Pancreas (tissue), 10 donors: ENCODE measurements at regions not wholly inside any gene's neighbourhood (a gene's known extent, or its start where the extent isn't known, plus 50 kb on each side); places are given as distances from the start of the nearest gene placed in this dataset.
"Not testable (repeated sequence)": the region's sequence is repeated elsewhere in the genome, so short reads cannot be mapped to it uniquely, and the experiment has no call there.

Experiments used
- ATAC-seq, 4 donors: fragments of 200-7000 bp; cut with Tn5 transposase; one replicate each; pipeline versions ENCODE4 v1.8.0 to v1.9.1; 2020; ENCODE audit warnings: mild to moderate bottlenecking in 4 of 4, moderate library complexity in 4 of 4
- DNase-seq, 6 donors: peaks; one replicate each; pipeline ENCODE4 v3.0.0-alpha.2; 2020
- FAIRE-seq: peaks from 2 replicates; lab custom pipeline; 2012; peaks lifted over from hg19 to GRCh38; lab: Jason Lieb, UNC
- H3K27ac ChIP-seq, 4 donors: fragments of 200-600 bp; sonication (generic); 1 replicate in 3 of 4; 2 replicates in 1 of 4; pipeline versions ENCODE4 v1.5.0 to v1.8.0; 2020
- H3K27me3 ChIP-seq, 4 donors: fragments of 200-600 bp; one replicate each; pipeline ENCODE4 v1.8.0; 2021
- H3K36me3 ChIP-seq, 3 donors: fragments of 200-600 bp; sonication (generic) in 1 of 3; one replicate each; pipeline versions ENCODE4 v1.5.0 to v1.8.0; 2020 to 2021
- H3K4me1 ChIP-seq, 3 donors: fragments of 200-600 bp; one replicate each; pipeline ENCODE4 v1.8.0; 2021
- H3K4me3 ChIP-seq, 4 donors: fragments of 200-600 bp; sonication (generic) in 2 of 4; one replicate each; pipeline versions ENCODE4 v1.5.0 to v1.8.0; 2020 to 2021
- H3K9me3 ChIP-seq, 4 donors: fragments of 200-600 bp; one replicate each; pipeline ENCODE4 v1.8.0; 2021
- WGBS, 2 donors: extraction: QIAGEN DNeasy Blood & Tissue Kit; methylation state at CpG; one replicate each; pipeline ENCODE4 v1.1.7; 2013; 5-methylcytosine and 5-hydroxymethylcytosine counted together
- intact Hi-C, 3 donors: fragments of 100-400 bp; cut with DNase I; formaldehyde crosslinking; loops; one replicate each; pipeline versions ENCODE4 v1.11.1 to v1.14.2; 2022
- TF ChIP-seq, protein P1 (sequence below), 4 donors: fragments of 200-600 bp; sonication (generic) in 3 of 4; IDR thresholded peaks; one replicate each; pipeline versions ENCODE4 v1.5.0 to v1.8.0; 2021; ENCODE audit warnings: antibody characterized with exemption in 4 of 4
- donor health status: healthy with polysubstance abuse.
- donor health status: DM: no; HTN: no; CAD: no; lungs with moderate emphysema.
- donor health status: DM: no; HTN: no; CAD: no.
- donor health status: control.
- donor health status: control.
- donor health status: Bipolar disorder and iron deficiency.
- donor health status: DM: yes; HTN: yes; CAD: no.
- donor health status: DM: no; HTN: no; CAD: no.
- donor health status: DM: no; HTN: no; CAD: no.
- donor health status: DM: yes; HTN: yes; CAD: no.

- FAIRE-seq (no peak), DNase-seq (no peak), ATAC-seq (no peak)
- Histone ChIP-seq H3K27ac (no peak overlapping the region), H3K4me3 (no peak overlapping the region), H3K36me3 (no peaks in the 10 kb centered on the region), H3K9me3 (no peaks in the 10 kb centered on the region), H3K4me1 (no peaks in the 10 kb centered on the region), H3K27me3 (peaks cover 0 to 5% (median 0%) of the 10 kb centered on the region in 4 donors)
- intact Hi-C loops, result no loop called here
- TF ChIP-seq, protein P1, sequence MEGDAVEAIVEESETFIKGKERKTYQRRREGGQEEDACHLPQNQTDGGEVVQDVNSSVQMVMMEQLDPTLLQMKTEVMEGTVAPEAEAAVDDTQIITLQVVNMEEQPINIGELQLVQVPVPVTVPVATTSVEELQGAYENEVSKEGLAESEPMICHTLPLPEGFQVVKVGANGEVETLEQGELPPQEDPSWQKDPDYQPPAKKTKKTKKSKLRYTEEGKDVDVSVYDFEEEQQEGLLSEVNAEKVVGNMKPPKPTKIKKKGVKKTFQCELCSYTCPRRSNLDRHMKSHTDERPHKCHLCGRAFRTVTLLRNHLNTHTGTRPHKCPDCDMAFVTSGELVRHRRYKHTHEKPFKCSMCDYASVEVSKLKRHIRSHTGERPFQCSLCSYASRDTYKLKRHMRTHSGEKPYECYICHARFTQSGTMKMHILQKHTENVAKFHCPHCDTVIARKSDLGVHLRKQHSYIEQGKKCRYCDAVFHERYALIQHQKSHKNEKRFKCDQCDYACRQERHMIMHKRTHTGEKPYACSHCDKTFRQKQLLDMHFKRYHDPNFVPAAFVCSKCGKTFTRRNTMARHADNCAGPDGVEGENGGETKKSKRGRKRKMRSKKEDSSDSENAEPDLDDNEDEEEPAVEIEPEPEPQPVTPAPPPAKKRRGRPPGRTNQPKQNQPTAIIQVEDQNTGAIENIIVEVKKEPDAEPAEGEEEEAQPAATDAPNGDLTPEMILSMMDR (IDR thresholded peaks at IDR 0.05), result no peak
- 58 to 81% methylated on average over 2 of the region's 2 CpGs for WGBS, 2 donors
These were observed 168.7 kb upstream of the TENM4 start for GRCh38 chr11:79609511-79609910.

DNA sequence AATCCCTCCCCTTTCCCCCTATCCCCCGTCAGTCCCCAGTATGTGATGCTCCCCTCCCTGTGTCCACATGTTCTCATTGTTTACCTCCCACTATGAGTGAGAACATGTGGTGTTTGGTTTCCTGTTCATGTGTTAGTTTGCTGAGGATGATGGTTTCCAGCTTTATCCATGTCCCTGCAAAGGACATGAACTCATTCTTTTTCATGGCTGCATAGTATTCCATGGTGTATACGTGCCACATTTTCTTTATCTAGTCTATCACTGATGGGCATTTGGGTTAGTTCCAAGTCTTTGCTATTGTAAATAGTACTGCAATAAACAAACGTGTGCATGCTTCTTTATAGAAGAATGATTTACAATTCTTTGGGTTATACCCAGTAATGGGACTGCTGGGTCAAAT is 165.6 kb upstream of the TENM4 start:
- H3K4me3 ChIP-seq, ATAC-seq, H3K36me3 ChIP-seq, H3K27ac ChIP-seq, intact Hi-C loops, FAIRE-seq, DNase-seq, H3K9me3 ChIP-seq, H3K27me3 ChIP-seq, H3K4me1 ChIP-seq: not testable (repeated sequence)
- 62 to 70% methylated on average over 3 of the region's 3 CpGs for WGBS, 2 donors

- H3K36me3 ChIP-seq, result no peaks in the 10 kb centered on the region
- TF ChIP-seq, protein P1 (IDR thresholded peaks at IDR 0.05), result no peak
- WGBS, 2 donors, result 59 to 63% methylated on average over 12 of the region's 12 CpGs
- no peak for FAIRE-seq
- intact Hi-C loops, result loop anchor here in 1 of 3 donors (5.0 kb wide), 1 partner anchor 837 kb away; no protein-coding TSS in a partner anchor
- H3K27ac ChIP-seq, result no peak overlapping the region
- no peak for DNase-seq
- H3K9me3 ChIP-seq, result no peaks in the 10 kb centered on the region
- H3K4me1 ChIP-seq, result no peaks in the 10 kb centered on the region
- no peaks in the 10 kb centered on the region for H3K27me3 ChIP-seq
- no peak overlapping the region for H3K4me3 ChIP-seq
- ATAC-seq, result no peak
These were observed 159.9 kb upstream of the TENM4 start for GRCh38 chr11:79600711-79601110.

DNA sequence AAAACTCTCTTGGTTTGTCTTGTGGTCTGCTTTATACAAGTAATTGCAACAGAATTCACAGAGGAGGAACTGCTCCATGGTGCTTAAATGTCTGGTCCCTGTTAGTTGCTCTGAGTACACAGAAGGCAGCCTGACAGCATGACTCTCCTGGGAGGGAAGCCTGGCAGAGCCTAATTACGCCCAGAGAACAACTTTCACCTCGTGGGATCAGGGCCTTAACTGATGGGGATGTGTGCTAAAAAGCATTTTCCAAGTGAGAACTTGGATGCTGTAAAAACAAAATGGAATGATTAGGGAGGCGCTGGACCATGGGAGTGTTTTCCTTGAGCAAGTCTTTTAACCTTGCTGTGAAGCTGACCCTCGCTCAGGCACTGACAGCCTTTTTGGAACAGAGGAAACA is 154.0 kb upstream of the TENM4 start:
- intact Hi-C loops, result no loop called here
- Histone ChIP-seq H3K4me1 (no peaks in the 10 kb centered on the region), H3K27me3 (no peaks in the 10 kb centered on the region), H3K36me3 (no peaks in the 10 kb centered on the region), H3K4me3 (no peak overlapping the region), H3K27ac (no peak overlapping the region), H3K9me3 (no peaks in the 10 kb centered on the region)
- ATAC-seq (no peak), FAIRE-seq (no peak), DNase-seq (no peak)
- 35 to 43% methylated on average over 4 of the region's 4 CpGs for WGBS, 2 donors
- TF ChIP-seq, protein P1 (IDR thresholded peaks at IDR 0.05), result no peak

DNA sequence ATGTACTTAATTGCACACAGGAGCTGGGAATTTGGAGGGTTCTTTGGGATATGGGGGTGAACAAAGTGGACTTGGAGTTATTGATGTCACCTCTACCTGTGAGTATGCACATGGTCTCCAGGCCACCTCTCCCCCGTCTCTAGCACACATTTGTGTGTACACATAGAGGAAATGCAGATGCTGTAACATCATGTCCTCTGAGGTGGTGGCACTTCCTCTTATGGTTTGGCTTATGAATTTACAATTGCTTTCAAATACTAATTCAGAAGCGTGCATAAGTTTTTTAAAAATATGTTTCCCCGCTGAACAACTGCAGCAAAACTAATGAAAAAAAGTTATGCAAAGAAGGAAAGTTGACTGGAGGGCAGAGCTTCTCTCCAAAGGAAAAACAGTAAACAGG is 152.0 kb upstream of the TENM4 start:
- intact Hi-C loops, result no loop called here
- no peak for FAIRE-seq

More for the DNA sequence above, 152.0 kb upstream of the TENM4 start:
- Histone ChIP-seq H3K27me3 (no peaks in the 10 kb centered on the region), H3K4me3 (no peak overlapping the region), H3K9me3 (no peaks in the 10 kb centered on the region), H3K4me1 (no peaks in the 10 kb centered on the region), H3K27ac (no peak overlapping the region), H3K36me3 (no peaks in the 10 kb centered on the region)
- ATAC-seq (no peak), DNase-seq (no peak)
- TF ChIP-seq, protein P1 (IDR thresholded peaks at IDR 0.05), result no peak
- WGBS, 2 donors, result 49 to 51% methylated on average over 3 of the region's 3 CpGs
